ENCODE measurements at regions not wholly inside any gene's neighbourhood (a gene's known extent, or its start where the extent isn't known, plus 50 kb on each side); places are given as distances from the start of the nearest gene placed in this dataset.

DNA sequence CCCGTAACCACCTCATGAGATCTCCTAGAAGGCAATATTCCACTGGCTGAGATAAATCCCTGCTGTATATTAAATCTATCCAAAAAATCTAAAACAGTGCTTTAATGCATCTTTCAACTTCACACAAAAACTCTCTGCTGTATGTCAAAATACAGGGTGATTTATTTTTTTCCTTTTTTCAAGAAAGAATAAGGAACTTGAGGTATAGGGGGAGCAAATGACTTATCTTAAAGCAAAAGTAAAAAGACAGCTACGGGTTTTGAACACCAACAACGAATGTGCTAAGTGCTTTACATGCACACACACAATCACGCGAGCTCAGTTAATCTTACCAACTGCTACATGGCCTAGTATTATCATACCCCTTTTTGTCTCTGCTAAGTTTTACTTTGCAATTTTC, 168.9 kb upstream of the PHF14 start:
- TF ChIP-seq POLR2A (IDR thresholded peaks at IDR 0.05) (no peak), EP300 (IDR thresholded peaks at IDR 0.05) (no peak)
- TF ChIP-seq, protein P1, sequence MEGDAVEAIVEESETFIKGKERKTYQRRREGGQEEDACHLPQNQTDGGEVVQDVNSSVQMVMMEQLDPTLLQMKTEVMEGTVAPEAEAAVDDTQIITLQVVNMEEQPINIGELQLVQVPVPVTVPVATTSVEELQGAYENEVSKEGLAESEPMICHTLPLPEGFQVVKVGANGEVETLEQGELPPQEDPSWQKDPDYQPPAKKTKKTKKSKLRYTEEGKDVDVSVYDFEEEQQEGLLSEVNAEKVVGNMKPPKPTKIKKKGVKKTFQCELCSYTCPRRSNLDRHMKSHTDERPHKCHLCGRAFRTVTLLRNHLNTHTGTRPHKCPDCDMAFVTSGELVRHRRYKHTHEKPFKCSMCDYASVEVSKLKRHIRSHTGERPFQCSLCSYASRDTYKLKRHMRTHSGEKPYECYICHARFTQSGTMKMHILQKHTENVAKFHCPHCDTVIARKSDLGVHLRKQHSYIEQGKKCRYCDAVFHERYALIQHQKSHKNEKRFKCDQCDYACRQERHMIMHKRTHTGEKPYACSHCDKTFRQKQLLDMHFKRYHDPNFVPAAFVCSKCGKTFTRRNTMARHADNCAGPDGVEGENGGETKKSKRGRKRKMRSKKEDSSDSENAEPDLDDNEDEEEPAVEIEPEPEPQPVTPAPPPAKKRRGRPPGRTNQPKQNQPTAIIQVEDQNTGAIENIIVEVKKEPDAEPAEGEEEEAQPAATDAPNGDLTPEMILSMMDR (IDR thresholded peaks at IDR 0.05) = no peak
